NCI-H446 (cell line): ENCODE measurements at regions not wholly inside any gene's neighbourhood (a gene's known extent, or its start where the extent isn't known, plus 50 kb on each side); places are given as distances from the start of the nearest gene placed in this dataset.
"Not testable (repeated sequence)": the region's sequence is repeated elsewhere in the genome, so short reads cannot be mapped to it uniquely, and the experiment has no call there.

Experiments
- DNase-seq, 2 experiments: peaks; one replicate each; lab custom pipeline; 2025; lab: John Stamatoyannopoulos, UW

DNA sequence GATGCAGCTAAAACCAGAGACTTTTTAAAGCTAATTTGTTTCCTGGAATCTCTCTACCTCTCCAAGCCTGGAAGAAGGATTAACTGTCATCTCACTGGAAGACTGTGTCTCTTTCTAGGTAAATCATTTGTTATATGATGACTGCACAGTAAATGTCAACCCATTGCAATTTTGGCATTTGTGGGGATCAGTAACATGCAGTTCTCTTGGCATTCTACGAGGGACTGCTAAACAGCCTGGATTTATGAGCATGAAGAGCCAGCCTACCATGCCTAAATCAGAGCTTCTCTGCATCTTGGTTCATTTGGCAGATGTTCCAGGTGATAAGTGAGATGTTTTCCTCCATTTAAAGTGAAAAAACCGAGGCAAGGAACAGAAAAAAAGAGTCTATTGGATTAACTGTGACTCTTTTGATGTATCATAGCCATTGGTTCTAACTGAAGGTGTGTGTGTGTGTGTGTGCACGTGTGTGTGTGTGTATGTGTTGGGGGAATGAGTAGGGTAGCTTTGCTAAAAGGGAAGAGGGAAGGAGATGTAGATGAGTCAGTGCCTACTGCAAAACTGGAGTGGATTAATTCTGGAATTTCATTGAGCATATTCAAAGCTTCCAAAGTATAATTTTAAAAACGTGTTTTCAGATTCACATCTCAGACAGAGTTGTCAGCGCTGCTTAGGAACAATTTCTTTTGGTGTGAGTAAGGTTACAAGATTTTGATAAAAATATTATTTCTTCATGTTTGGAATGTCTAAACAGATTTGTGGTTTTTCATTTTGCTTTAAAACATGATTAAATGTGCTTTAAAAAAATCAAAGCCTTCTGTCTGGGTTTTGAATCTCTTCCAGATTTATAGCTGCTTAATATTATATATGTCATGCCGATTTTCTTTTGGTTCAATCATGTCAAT lies 123.2 kb upstream of the LNX1 start:
- no peak for DNase-seq

DNA sequence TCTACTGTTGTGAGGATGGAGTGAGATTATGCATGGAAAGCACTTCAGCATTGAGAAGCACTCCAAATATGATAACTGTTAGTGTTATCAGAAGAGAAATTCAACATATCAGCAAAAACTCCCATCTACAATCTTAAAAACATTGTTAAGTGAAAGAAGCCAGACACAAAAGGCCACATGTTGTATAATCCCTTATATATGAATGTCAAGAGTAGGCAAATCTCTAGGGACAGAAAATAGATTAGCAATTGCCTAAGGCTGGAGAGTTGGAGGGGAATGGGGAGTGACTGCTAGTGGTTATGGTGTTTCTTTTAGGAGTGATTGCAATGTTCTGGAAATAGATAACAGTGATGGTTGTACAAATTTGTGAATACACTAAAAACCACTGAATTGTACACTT lies 122.5 kb upstream of the LNX1 start:
- no peak for DNase-seq

DNA sequence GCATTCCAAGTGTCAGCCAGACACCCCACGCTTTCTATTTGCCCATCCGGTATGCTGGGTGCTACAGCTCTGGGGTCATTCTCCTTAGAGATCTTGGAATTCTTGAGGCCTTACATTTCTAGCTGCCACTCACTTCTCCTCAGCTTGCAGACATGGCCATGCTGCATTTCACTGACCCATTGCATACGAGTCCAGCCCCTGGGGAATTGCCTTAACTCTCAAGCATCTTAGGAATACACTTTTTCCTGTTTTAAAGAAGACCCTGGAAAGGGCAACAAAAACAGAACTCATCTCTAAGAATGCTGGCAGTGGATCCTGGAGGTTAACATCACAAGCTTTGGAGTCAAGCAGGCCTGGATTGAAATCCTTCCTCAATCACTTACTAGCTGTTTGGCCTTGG lies 122.0 kb upstream of the LNX1 start:
- DNase-seq, result no peak

DNA sequence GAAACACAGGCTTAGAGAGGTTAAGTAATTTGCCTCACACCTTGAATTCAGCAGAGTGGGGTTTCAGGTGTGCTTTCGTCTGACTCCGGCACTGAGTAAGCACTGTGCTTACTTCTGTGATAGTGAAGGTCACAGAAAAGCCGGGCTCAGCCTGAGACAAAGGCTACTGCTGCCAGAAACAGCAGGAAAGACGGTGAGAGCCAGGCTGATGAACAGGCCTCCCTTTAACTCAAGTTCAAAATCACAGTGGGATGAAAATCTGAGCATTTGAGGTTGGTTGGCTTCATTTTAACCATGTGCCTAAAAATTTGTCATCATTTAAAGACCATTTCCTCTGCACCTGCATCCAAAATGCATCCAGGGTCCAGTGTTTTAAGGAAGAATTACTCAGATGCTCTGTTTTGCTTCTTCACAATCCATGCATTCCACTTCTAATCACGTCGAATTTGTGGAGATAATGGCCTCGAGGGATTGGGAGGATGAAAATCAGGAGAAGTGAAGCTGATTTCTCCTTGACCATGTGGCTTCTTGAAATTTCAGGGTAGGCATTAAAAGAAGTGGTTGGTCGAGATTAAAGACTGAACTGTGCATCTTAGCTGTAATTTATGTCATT lies 121.2 kb upstream of the LNX1 start:
- DNase-seq, result no peak

DNA sequence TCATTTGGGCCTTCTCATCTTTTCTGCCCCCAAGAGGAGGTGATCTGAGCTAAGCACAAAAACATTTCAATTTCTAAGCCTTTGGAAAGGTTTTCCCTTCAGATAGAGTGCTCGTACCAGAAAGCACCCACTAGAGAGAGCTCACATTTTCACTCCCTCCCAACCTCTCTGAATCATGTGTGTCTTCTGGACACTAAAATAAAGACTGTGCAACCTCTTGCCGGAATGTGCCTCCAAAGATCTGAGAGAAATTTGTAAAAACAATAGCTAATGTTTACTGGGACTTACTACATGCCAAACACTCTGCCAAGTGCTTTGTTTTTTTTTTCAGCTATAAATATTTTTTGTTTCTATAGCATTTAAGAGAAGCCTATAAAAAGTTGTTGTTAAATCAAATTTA lies 120.6 kb upstream of the LNX1 start:
- DNase-seq, result no peak

DNA sequence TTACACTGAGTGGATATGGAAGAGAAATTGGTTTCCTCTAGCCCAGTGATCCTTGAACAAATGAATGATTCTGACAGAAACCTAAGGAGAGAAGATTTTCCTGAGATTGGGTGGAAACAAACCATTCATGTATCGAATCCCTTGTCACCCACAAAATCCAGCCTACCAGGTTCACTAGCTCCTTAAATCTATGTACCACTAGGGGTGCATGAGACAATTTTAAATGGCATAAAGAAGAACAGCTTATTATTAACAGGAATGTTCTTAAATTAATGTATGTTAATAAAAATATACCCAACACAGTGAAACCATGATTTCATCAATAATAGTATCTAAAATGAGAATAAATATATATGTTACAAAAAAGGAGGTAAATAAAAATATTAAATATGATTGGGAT lies 118.4 kb upstream of the LNX1 start:
- no peak for DNase-seq

DNA sequence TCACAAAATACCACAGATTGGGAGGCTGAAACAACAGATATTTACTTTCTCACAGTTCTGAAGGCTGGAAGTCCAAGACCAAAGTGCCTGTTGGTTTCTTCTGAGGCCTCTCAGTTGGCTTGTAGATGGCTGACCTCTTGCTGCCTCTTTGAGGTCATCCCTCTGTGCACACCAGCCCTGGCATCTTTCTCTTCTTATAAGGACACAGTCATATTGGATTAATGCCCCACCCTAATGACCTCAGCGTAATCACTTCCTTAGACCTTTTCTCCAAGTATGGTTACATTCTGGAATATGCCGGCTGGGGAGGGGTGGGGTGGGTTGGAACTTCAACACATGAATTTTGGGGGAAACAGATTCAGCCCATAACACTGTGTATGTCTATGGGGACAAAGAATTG lies 116.2 kb upstream of the LNX1 start:
- DNase-seq, result no peak

DNA sequence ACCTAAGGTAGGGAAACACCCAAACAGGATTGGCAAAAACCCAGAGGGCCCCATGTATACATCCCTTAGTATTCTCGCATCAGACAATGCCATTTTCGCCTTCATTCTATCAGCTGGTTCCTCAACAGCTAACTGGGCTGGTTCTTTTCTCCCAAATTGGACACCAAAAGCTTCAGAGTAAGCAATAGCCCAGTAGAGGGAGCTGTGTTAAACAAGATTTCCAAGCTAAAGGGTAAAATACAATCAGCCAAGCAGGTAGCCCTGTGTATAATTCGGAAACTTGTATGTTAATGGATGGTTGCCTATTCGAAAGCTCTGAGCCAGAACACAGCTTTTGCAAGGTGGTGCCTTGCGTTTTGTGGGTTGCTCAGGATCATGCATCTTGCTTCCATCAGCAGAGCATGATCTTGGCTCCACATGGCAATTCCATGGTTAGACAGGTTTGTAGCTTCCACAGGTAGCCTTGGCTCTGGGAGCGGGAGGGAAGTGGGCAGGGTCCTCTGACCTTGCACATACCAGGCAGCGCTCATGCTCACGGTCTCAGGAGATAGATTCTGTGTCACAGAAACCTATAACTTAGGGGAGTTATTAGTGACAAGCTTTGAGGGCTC lies 115.2 kb upstream of the LNX1 start:
- DNase-seq, result peak; percentile 38 to 51

DNA sequence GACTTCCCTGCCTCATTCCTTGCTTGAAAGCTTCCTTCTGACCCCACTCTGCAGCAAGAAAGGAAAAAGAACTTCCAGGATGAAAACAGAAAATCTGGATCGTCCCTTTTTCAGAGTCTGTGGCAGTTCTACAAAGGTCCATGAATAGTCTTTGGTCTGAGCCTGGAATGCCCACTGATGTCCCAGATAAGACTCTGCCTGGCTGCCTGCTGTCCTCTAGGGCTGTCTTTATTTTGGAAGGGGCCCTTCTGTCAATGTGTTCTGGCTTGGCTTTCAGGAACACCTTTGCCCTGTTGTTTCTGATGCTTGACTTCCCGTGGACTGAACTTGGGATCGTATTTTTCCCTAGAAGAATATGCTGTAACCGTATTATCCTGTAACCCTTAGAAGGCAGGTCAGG lies 114.7 kb upstream of the LNX1 start:
- no peak for DNase-seq

DNA sequence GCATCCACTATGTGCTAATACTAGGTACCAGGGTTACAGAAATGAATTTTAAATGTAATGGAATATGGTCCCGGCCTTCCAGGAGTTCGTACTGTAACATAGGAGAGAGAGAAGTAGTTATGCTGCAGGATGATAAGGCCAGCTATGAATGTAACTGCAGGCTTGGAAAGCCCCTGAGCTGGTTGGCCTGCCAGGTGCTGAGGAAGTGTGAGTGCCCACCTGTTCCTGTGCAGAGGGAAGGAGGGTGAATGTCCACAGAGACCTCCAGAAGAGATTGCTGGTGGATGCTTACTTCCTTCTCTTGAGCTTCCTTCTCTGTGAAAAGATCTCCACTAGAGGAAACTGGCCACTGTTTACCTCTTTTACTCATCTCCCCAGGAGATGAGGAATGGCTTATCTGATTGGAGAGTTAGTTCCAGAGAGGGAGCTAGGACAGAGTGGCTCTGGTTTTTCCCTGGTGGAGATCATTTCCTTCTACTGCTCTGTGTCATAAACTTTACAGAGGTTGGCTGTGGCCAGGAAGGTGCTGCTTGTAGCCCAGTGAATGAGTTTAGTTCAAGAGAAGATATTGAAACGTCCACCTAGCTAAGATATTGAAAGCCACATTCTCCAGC lies 114.0 kb upstream of the LNX1 start:
- DNase-seq, result no peak

DNA sequence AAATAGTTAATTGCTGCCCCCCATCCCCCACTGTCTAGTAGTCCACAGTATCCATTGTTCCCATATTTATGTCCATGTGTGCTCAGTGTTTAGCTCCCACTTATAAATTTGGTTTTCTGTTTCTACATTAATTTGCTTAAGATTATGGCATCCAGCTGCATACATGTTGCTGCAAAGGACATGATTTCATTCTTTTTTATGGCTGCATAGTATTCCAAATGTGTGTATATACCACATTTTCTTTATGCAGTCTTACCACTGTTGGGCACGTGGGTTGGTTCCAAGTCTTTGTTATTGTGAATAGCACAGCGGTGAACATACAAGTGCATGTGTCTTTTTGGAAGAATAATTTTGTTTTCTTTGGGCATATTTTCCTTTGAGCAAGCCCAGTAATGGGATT lies 113.0 kb upstream of the LNX1 start:
- no peak for DNase-seq

DNA sequence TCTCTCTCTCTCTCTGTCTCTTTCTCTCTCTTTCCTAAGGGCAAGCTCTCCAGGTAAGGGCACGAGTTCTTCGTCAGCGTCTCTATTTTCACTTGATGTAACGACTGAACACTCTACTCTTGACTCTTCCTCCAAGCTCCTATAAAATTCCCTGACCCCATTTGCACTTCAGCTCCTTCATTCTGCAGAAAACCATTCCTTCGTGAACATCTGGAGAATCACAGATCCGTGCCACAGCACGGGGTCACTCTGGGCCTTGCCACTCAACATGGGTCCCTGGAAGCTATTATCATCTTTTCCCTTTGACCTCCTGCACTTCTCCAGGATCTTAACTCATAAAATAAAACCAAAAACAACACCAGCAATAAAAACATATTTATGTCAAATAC lies 112.0 kb upstream of the LNX1 start:
- no peak for DNase-seq

DNA sequence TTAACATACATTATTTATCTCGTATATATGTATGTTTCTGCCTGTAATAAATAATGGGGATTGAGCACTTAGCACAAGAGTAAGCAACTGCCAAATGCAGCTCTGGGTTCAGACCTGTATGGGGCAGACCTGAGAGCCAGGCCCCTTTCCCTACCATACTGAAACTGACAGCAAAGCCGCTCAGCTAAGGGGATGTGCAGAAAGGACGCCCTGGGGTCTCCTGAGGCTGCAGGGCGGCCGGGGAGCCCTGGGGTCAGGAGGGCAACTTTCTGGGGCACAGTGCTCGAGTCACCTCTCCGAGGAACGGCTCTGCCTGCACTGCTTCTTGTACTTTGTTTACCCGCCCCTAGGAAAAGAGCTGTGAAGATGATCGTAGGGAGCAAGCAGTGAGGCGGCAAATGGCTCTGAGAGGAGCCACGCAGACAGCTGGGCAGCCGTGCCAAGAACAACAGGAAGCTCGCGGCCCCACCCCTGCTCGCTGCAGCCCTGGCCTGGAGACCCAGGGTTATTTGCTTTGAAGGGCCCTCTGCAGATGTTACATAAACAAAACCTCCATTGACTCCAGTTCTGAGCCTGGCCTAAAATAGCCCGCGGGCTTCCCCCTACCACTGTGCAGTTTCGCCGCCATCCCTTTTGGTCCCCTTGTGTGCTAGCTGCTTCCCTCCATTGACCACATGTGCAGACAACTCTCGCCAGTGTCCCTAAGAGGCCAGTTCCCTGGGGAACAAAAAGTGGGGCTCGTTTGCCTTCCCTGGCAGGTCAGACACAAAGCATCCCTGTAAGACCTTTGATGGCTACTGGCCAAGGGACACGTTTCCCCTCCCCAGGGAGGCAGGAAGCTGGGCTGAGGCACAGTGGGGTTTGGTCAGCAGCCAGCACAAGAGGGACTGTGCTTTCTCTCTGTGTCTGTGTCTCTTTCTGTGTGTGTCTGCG lies 111.3 kb upstream of the LNX1 start:
- peak; percentile 53 to 73 for DNase-seq

DNA sequence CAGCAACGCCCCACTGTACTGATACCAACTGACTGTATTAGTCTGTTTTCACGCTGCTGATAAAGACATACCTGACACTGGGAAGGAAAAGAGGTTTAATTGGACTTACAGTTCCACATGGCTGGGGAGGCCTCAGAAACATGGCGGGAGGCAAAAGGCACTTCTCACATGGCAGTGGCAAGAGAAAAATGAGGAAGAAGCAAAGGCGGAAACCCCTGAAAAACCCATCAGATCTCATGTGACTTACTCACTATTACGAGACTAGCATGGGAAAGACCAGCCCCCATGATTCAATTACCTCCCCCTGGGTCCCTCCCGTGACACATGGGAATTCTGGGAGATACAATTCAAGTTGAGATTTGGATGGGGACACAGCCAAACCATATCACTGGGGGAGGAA lies 110.0 kb upstream of the LNX1 start:
- DNase-seq, result not testable (repeated sequence)

DNA sequence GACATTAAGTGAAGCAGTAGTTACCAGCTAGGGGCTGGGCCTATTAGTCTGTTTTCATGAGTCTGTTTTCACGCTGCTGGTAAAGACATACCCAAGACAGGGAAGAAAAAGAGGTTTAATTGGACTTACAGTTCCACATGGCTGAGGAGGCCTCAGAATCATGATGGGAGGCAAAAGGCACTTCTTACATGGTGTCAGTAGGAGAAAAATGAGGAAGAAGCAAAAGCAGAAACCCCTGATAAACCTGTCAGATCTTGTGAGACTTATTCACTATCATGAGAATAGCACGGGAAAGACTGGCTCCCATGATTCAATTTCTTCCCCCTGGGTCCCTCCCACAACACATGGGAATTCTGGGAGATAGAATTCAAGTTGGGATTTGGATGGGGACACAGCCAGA lies 108.0 kb upstream of the LNX1 start:
- not testable (repeated sequence) for DNase-seq

DNA sequence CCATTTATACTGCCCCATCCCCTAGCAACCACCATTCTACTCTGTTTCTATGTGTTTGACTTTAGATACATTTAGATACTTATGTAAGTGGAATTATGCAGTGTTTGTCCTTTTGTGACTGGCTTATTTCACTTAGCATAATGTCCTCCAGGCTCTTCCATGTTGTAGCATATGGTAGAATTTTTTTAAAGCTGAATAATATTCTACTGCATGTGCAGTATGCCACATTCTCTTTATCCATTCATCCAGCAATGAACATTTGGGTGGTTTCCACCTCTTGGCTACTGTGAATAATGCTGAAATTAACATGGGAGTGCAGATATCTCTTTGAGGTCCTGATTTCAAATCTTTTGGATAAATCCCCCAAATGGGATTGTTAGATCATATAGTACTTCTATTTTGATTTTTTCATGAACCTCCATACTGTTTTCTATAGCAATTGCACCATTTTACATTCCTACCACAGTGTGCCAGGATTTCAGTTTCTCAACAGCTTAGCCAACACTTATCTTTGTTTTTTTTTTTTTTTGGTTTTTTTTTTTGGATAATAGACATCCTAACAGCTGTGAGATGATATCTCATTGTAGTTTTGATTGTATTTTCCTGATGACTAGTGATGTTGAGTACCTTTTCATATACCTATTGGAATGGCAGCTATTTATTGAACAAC lies 105.9 kb upstream of the LNX1 start:
- DNase-seq, result peak; percentile 11 to 69

DNA sequence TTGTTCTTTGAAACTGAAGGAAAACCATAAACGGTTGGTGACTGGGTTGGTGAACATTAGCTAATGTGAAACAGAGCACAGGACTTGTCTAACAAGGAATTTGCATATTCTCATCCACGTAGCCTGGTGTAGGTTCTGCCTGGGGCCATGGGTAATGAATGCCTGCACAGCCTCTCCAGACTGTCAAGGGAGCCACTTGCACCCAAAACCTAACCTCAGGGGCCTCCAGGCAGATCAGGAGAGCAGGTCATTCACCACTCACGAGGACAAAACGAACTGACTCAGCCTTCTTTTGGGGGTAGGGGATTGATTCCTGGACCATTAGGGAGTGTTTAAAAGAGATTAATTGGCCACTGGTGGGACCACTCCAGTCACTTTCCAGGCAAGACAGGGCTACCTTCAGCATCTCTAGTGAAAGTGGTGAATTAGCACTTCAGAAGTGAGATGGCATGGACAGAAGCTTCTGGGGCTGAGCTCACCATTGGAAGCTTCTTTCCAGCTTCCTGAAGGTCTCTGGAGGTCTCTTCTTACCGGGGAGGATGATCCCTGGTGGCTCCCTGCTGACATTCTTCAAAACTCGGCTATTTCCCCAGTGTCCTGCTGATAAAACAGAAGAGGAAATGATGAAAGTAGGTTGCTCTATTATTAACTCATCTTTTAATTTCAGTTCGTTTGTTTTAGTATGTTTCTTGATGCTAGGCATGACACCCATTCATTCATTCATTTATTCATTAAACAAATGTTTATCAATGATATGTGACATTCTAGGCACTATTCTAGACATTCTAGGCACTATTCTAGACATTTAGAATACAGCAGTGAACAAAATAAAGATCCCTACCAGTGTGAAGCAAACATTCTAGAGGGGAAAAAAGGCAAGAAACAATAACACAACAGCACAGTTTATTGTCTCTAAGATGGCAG lies 104.5 kb upstream of the LNX1 start:
- no peak for DNase-seq

DNA sequence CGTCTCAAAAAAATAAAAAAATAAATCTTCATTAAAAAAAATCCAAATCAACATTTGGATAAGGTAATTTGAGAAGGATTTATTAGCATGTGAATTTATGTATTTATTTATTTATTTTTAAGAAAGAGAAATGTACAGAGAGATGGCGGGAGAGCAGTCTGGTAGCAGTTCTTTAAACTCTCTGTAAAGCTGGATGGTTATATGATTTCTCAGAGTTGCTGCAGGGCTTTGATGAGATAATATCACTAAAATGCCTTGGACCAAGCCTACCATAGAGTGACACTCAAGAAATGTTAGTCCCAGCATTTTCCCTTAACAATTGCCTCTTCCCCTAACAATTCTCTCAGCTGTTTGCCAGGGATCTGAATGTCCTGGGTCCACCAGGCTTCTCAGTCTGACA lies 103.4 kb upstream of the LNX1 start:
- no peak for DNase-seq

DNA sequence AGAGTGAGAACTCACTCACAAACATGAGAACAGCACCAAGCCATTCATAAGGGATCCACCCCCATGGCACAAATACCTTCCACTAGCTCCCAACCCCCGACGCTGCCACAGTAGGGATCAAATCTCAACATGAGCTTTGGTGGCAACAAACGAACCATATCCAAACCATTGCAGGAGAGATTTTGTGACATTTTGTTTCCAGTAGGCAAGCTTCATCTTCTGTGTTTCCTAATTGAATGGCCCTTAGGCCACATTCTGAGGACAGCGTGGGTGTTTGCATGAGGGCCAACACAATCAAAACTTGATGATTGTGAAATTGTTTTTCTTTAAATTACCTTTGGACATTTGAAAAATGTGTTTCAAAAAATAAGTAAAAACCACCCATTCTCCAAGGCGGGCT lies 102.6 kb upstream of the LNX1 start:
- no peak for DNase-seq

DNA sequence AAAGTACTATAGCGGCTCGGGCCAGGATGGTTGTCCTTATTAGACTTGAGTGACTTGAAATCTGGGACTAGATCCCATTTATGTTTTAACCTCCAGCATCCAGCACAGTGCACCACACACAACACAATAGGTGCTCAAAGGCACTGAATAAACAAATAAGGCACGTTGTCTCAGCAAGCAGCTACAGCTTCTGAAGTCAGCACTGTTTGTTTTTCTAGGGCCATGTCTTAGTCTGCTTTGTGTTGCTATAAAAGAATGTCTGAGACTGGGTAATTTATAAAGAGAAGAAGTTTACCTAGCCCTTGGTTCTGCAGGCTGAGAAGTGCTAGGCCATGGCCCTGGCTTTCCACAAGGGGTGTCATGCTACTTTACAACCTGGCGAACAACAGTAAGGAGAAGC lies 102.1 kb upstream of the LNX1 start:
- no peak for DNase-seq
